HG02571 (cell line): ENCODE measurements at regions not wholly inside any gene's neighbourhood (a gene's known extent, or its start where the extent isn't known, plus 50 kb on each side); places are given as distances from the start of the nearest gene placed in this dataset.

ENCODE experiments used
- ATAC-seq: cut with Tn5 transposase; IDR thresholded peaks from one replicate; pipeline ENCODE4 v1.9.1; 2021; ENCODE audit warnings: mild to moderate bottlenecking, moderate library complexity; ENCODE audit not compliant: unreplicated experiment

GRCh38 chr4:147343692-147344091, 137.2 kb upstream of the EDNRA start:
- no peak for ATAC-seq

- ATAC-seq, result no peak
Observed at GRCh38 chr4:147345662-147346061, 135.2 kb upstream of the EDNRA start.

- ATAC-seq, result no peak
Observed at GRCh38 chr4:147347217-147347616, 133.7 kb upstream of the EDNRA start.

GRCh38 chr4:147349193-147349592, 131.7 kb upstream of the EDNRA start:
- no peak for ATAC-seq

- ATAC-seq, result no peak
Observed at GRCh38 chr4:147351083-147351787, 129.7 kb upstream of the EDNRA start.

GRCh38 chr4:147354237-147354636, 126.7 kb upstream of the EDNRA start:
- ATAC-seq, result no peak

- no peak for ATAC-seq
Observed at GRCh38 chr4:147355032-147355656, 125.8 kb upstream of the EDNRA start.

GRCh38 chr4:147355847-147356246, 125.0 kb upstream of the EDNRA start:
- ATAC-seq, result no peak

GRCh38 chr4:147360301-147360700, 120.6 kb upstream of the EDNRA start:
- ATAC-seq, result no peak

GRCh38 chr4:147361726-147362125, 119.2 kb upstream of the EDNRA start:
- no peak for ATAC-seq

- no peak for ATAC-seq
Observed at GRCh38 chr4:147362938-147363337, 118.0 kb upstream of the EDNRA start.

- no peak for ATAC-seq
Observed at GRCh38 chr4:147363514-147363913, 117.4 kb upstream of the EDNRA start.

- ATAC-seq, result no peak
Observed at GRCh38 chr4:147365396-147365795, 115.5 kb upstream of the EDNRA start.

GRCh38 chr4:147366164-147366563, 114.7 kb upstream of the EDNRA start:
- ATAC-seq, result no peak

- no peak for ATAC-seq
Observed at GRCh38 chr4:147367891-147368290, 113.0 kb upstream of the EDNRA start.

- ATAC-seq, result no peak
Observed at GRCh38 chr4:147368948-147369347, 111.9 kb upstream of the EDNRA start.

GRCh38 chr4:147370473-147370872, 110.4 kb upstream of the EDNRA start:
- no peak for ATAC-seq

- no peak for ATAC-seq
Observed at GRCh38 chr4:147370881-147371280, 110.0 kb upstream of the EDNRA start.

- no peak for ATAC-seq
Observed at GRCh38 chr4:147371661-147372060, 109.2 kb upstream of the EDNRA start.

- no peak for ATAC-seq
Observed at GRCh38 chr4:147378780-147379179, 102.1 kb upstream of the EDNRA start.

GRCh38 chr4:147381749-147382148, 99.1 kb upstream of the EDNRA start:
- no peak for ATAC-seq

GRCh38 chr4:147388018-147388417, 92.9 kb upstream of the EDNRA start:
- no peak for ATAC-seq

GRCh38 chr4:147396105-147396504, 84.8 kb upstream of the EDNRA start:
- ATAC-seq, result no peak
